ENCODE measurements at regions not wholly inside any gene's neighbourhood (a gene's known extent, or its start where the extent isn't known, plus 50 kb on each side); places are given as distances from the start of the nearest gene placed in this dataset.

- WGBS (ENCODE audit: insufficient coverage): 60% methylated on average over 1 of the region's 10 CpGs
- ChIA-PET POLR2A (no interaction called here), CTCF (no interaction called here)
- Mint-ChIP-seq H3K9me3 (no peaks in the 10 kb centered on the region), H3K4me3 (no peak overlapping the region), H3K36me3 (no peaks in the 10 kb centered on the region), H3K4me1 (no peaks in the 10 kb centered on the region), H3K27ac (no peak overlapping the region), H3K27me3 (no peaks in the 10 kb centered on the region)
- DNase-seq (no peak), ATAC-seq (replicated peaks in 1 of 4) (no peak)
- Histone ChIP-seq H3K36me3 (ENCODE audit: control insufficient read depth in 2 of 2, extremely low read depth in 1 of 2, insufficient read depth in 1 of 2, low read length in 1 of 2) (no peaks in the 10 kb centered on the region), H3K27me3 (replicated peaks in 1 of 2; ENCODE audit: control insufficient read depth in 2 of 2, extremely low read depth in 1 of 2, insufficient read depth in 2 of 2, low read length in 1 of 2) (no peaks in the 10 kb centered on the region), H3K4me1 (ENCODE audit: control insufficient read depth in 1 of 2, extremely low read depth in 1 of 2, insufficient read depth in 2 of 2, low read length in 2 of 2) (no peaks in the 10 kb centered on the region), H3K4me3 (ENCODE audit: control insufficient read depth in 1 of 2, extremely low read depth in 1 of 2, low read length in 1 of 2) (no peak overlapping the region), H3K27ac (ENCODE audit: low read length) (no peak overlapping the region), H3K9me3 (no peaks in the 10 kb centered on the region)
Measured at GRCh38 chr6:113565306-113565705, 291.8 kb upstream of the MARCKS start.

GRCh38 chr6:113570161-113570560 is 287.0 kb upstream of the MARCKS start:
- ATAC-seq (replicated peaks in 1 of 4) (no peak), DNase-seq (no peak)
- H3K36me3 ChIP-seq (ENCODE audit: control insufficient read depth in 2 of 2, extremely low read depth in 1 of 2, insufficient read depth in 1 of 2, low read length in 1 of 2): no peaks in the 10 kb centered on the region
- no peak overlapping the region for H3K27ac ChIP-seq (ENCODE audit: low read length)
- CTCF ChIA-PET: interaction anchor here in 1 of 2 donors (0.6 kb wide), 1 partner anchor 62 kb away, joined by 3 read pairs; no protein-coding TSS in a partner anchor
- H3K4me1 Mint-ChIP-seq: no peaks in the 10 kb centered on the region
- POLR2A ChIA-PET: no interaction called here
- H3K9me3 Mint-ChIP-seq: peaks cover 0 to 4% (median 0%) of the 10 kb centered on the region in 3 donors
- H3K4me3 Mint-ChIP-seq: no peak overlapping the region
- H3K27ac Mint-ChIP-seq: no peak overlapping the region
- no peaks in the 10 kb centered on the region for H3K27me3 ChIP-seq (replicated peaks in 1 of 2; ENCODE audit: control insufficient read depth in 2 of 2, extremely low read depth in 1 of 2, insufficient read depth in 2 of 2, low read length in 1 of 2)
- no peaks in the 10 kb centered on the region for H3K36me3 Mint-ChIP-seq
- no peaks in the 10 kb centered on the region for H3K4me1 ChIP-seq (ENCODE audit: control insufficient read depth in 1 of 2, extremely low read depth in 1 of 2, insufficient read depth in 2 of 2, low read length in 2 of 2)
- no peaks in the 10 kb centered on the region for H3K27me3 Mint-ChIP-seq
- no peaks in the 10 kb centered on the region for H3K9me3 ChIP-seq
- no peak overlapping the region for H3K4me3 ChIP-seq (ENCODE audit: control insufficient read depth in 1 of 2, extremely low read depth in 1 of 2, low read length in 1 of 2)

GRCh38 chr6:113570641-113571040 is 286.5 kb upstream of the MARCKS start:
- Histone ChIP-seq H3K4me3 (ENCODE audit: control insufficient read depth in 1 of 2, extremely low read depth in 1 of 2, low read length in 1 of 2) (no peak overlapping the region), H3K27me3 (replicated peaks in 1 of 2; ENCODE audit: control insufficient read depth in 2 of 2, extremely low read depth in 1 of 2, insufficient read depth in 2 of 2, low read length in 1 of 2) (no peaks in the 10 kb centered on the region), H3K36me3 (ENCODE audit: control insufficient read depth in 2 of 2, extremely low read depth in 1 of 2, insufficient read depth in 1 of 2, low read length in 1 of 2) (no peaks in the 10 kb centered on the region), H3K9me3 (no peaks in the 10 kb centered on the region), H3K27ac (ENCODE audit: low read length) (no peak overlapping the region), H3K4me1 (ENCODE audit: control insufficient read depth in 1 of 2, extremely low read depth in 1 of 2, insufficient read depth in 2 of 2, low read length in 2 of 2) (no peaks in the 10 kb centered on the region)
- no CpG with 5 or more reads among the region's 3 CpGs for WGBS (ENCODE audit: insufficient coverage)
- CTCF ChIA-PET: interaction anchor here in 1 of 2 donors (0.6 kb wide), 1 partner anchor 61 kb away, joined by 3 read pairs; no protein-coding TSS in a partner anchor
- Mint-ChIP-seq H3K4me1 (no peaks in the 10 kb centered on the region), H3K27ac (no peak overlapping the region), H3K4me3 (no peak overlapping the region), H3K36me3 (no peaks in the 10 kb centered on the region), H3K27me3 (no peaks in the 10 kb centered on the region), H3K9me3 (peaks cover 0 to 4% (median 0%) of the 10 kb centered on the region in 3 donors)
- POLR2A ChIA-PET: no interaction called here
- no peak for ATAC-seq (replicated peaks in 1 of 4)
- DNase-seq: no peak

- H3K9me3 ChIP-seq: no peaks in the 10 kb centered on the region
- H3K36me3 Mint-ChIP-seq: no peaks in the 10 kb centered on the region
- no peaks in the 10 kb centered on the region for H3K27me3 Mint-ChIP-seq
- no peaks in the 10 kb centered on the region for H3K36me3 ChIP-seq (ENCODE audit: control insufficient read depth in 2 of 2, extremely low read depth in 1 of 2, insufficient read depth in 1 of 2, low read length in 1 of 2)
- H3K27ac ChIP-seq (ENCODE audit: low read length): no peak overlapping the region
- H3K4me1 ChIP-seq (ENCODE audit: control insufficient read depth in 1 of 2, extremely low read depth in 1 of 2, insufficient read depth in 2 of 2, low read length in 2 of 2): no peaks in the 10 kb centered on the region
- ChIA-PET CTCF (no interaction called here), POLR2A (no interaction called here)
- DNase-seq (no peak), ATAC-seq (replicated peaks in 1 of 4) (no peak)
- 88% methylated on average over 3 of the region's 4 CpGs for WGBS (ENCODE audit: insufficient coverage)
- no peak overlapping the region for H3K4me3 Mint-ChIP-seq
- H3K27me3 ChIP-seq (replicated peaks in 1 of 2; ENCODE audit: control insufficient read depth in 2 of 2, extremely low read depth in 1 of 2, insufficient read depth in 2 of 2, low read length in 1 of 2): no peaks in the 10 kb centered on the region
- H3K27ac Mint-ChIP-seq: no peak overlapping the region
- peaks cover 5 to 11% (median 7%) of the 10 kb centered on the region in 3 donors for H3K9me3 Mint-ChIP-seq
- no peaks in the 10 kb centered on the region for H3K4me1 Mint-ChIP-seq
- no peak overlapping the region for H3K4me3 ChIP-seq (ENCODE audit: control insufficient read depth in 1 of 2, extremely low read depth in 1 of 2, low read length in 1 of 2)
Measured at GRCh38 chr6:113574147-113574546, 283.0 kb upstream of the MARCKS start.

- Mint-ChIP-seq H3K27me3 (no peaks in the 10 kb centered on the region), H3K4me3 (no peak overlapping the region), H3K27ac (no peak overlapping the region), H3K36me3 (no peaks in the 10 kb centered on the region), H3K9me3 (peaks cover 5 to 7% (median 7%) of the 10 kb centered on the region in 3 donors), H3K4me1 (no peaks in the 10 kb centered on the region)
- DNase-seq (no peak), ATAC-seq (replicated peaks in 1 of 4) (no peak)
- Histone ChIP-seq H3K36me3 (ENCODE audit: control insufficient read depth in 2 of 2, extremely low read depth in 1 of 2, insufficient read depth in 1 of 2, low read length in 1 of 2) (no peaks in the 10 kb centered on the region), H3K27me3 (replicated peaks in 1 of 2; ENCODE audit: control insufficient read depth in 2 of 2, extremely low read depth in 1 of 2, insufficient read depth in 2 of 2, low read length in 1 of 2) (no peaks in the 10 kb centered on the region), H3K9me3 (no peaks in the 10 kb centered on the region), H3K4me1 (ENCODE audit: control insufficient read depth in 1 of 2, extremely low read depth in 1 of 2, insufficient read depth in 2 of 2, low read length in 2 of 2) (no peaks in the 10 kb centered on the region), H3K4me3 (ENCODE audit: control insufficient read depth in 1 of 2, extremely low read depth in 1 of 2, low read length in 1 of 2) (no peak overlapping the region), H3K27ac (ENCODE audit: low read length) (no peak overlapping the region)
- ChIA-PET CTCF (no interaction called here), POLR2A (no interaction called here)
Measured at GRCh38 chr6:113576310-113576709, 280.8 kb upstream of the MARCKS start.

- H3K27ac ChIP-seq (ENCODE audit: low read length): no peak overlapping the region
- Mint-ChIP-seq H3K27ac (no peak overlapping the region), H3K9me3 (peaks cover 5 to 7% (median 7%) of the 10 kb centered on the region in 3 donors), H3K27me3 (peaks cover 0 to 1% of the 10 kb centered on the region in 2 donors), H3K4me3 (no peak overlapping the region), H3K36me3 (no peaks in the 10 kb centered on the region), H3K4me1 (no peaks in the 10 kb centered on the region)
- no peak for DNase-seq
- H3K4me1 ChIP-seq (ENCODE audit: control insufficient read depth in 1 of 2, extremely low read depth in 1 of 2, insufficient read depth in 2 of 2, low read length in 2 of 2): no peaks in the 10 kb centered on the region
- POLR2A ChIA-PET: no interaction called here
- CTCF ChIA-PET: no interaction called here
- no peak overlapping the region for H3K4me3 ChIP-seq (ENCODE audit: control insufficient read depth in 1 of 2, extremely low read depth in 1 of 2, low read length in 1 of 2)
- H3K9me3 ChIP-seq: no peaks in the 10 kb centered on the region
- H3K27me3 ChIP-seq (replicated peaks in 1 of 2; ENCODE audit: control insufficient read depth in 2 of 2, extremely low read depth in 1 of 2, insufficient read depth in 2 of 2, low read length in 1 of 2): no peaks in the 10 kb centered on the region
- ATAC-seq (replicated peaks in 1 of 4): no peak
- no CpG with 5 or more reads among the region's 3 CpGs for WGBS (ENCODE audit: insufficient coverage)
- no peaks in the 10 kb centered on the region for H3K36me3 ChIP-seq (ENCODE audit: control insufficient read depth in 2 of 2, extremely low read depth in 1 of 2, insufficient read depth in 1 of 2, low read length in 1 of 2)
Measured at GRCh38 chr6:113578691-113579090, 278.5 kb upstream of the MARCKS start.

GRCh38 chr6:113584767-113585166 is 272.4 kb upstream of the MARCKS start:
- no peak for DNase-seq
- CTCF ChIA-PET: no interaction called here
- Histone ChIP-seq H3K27ac (ENCODE audit: low read length) (no peak overlapping the region), H3K27me3 (replicated peaks in 1 of 2; ENCODE audit: control insufficient read depth in 2 of 2, extremely low read depth in 1 of 2, insufficient read depth in 2 of 2, low read length in 1 of 2) (no peaks in the 10 kb centered on the region), H3K36me3 (ENCODE audit: control insufficient read depth in 2 of 2, extremely low read depth in 1 of 2, insufficient read depth in 1 of 2, low read length in 1 of 2) (no peaks in the 10 kb centered on the region), H3K9me3 (no peaks in the 10 kb centered on the region), H3K4me3 (ENCODE audit: control insufficient read depth in 1 of 2, extremely low read depth in 1 of 2, low read length in 1 of 2) (no peak overlapping the region), H3K4me1 (ENCODE audit: control insufficient read depth in 1 of 2, extremely low read depth in 1 of 2, insufficient read depth in 2 of 2, low read length in 2 of 2) (no peaks in the 10 kb centered on the region)
- H3K9me3 Mint-ChIP-seq: no peaks in the 10 kb centered on the region
- peaks cover 1 to 6% of the 10 kb centered on the region in 2 donors for H3K27me3 Mint-ChIP-seq
- H3K36me3 Mint-ChIP-seq: no peaks in the 10 kb centered on the region
- H3K27ac Mint-ChIP-seq: no peak overlapping the region
- WGBS (ENCODE audit: insufficient coverage): 100% methylated on average over 2 of the region's 4 CpGs
- no peak for ATAC-seq (replicated peaks in 1 of 4)
- POLR2A ChIA-PET: no interaction called here
- H3K4me3 Mint-ChIP-seq: no peak overlapping the region
- H3K4me1 Mint-ChIP-seq: no peaks in the 10 kb centered on the region
